Fibroblast of lung (primary cell): ENCODE measurements at regions not wholly inside any gene's neighbourhood (a gene's known extent, or its start where the extent isn't known, plus 50 kb on each side); places are given as distances from the start of the nearest gene placed in this dataset.

ENCODE experiments used
- EZH2 ChIP-seq: IDR thresholded peaks from 2 replicates; pipeline ENCODE4 v1.5.1; 2012; ENCODE audit warnings: low read length, control low read depth, mild to moderate bottlenecking; ENCODE audit errors: missing control alignments
- TF ChIP-seq, protein P1 (sequence below), 2 donors: IDR thresholded peaks in 1 of 2; conservative IDR thresholded peaks in 1 of 2; 1 replicate in 1 of 2; 2 replicates in 1 of 2; pipeline ENCODE4 v1.5.1; 2011 to 2012; ENCODE audit warnings: low read length in 2 of 2, control low read depth in 1 of 2, inconsistent platforms in 1 of 2, low read depth in 1 of 2, mild to moderate bottlenecking in 1 of 2

DNA sequence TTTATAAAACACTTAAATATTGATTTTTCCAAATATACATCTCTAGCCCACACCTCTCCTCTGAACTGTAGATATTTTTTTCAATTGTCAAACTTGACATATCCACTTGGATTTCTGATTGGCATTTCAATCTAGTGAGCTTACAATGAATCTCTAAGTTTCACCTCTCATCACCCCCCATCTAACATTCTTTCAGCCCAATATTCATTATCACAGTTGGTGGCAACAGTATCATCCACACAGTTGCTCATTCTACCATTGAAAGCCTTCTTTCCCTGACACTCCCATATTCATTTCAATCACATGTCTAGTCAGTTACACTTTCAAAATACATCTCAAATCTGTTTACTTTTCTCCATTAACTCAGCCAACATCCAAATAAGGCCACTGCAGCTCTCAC lies 385.2 kb downstream of the PCDH20 start:
- TF ChIP-seq, protein P1, sequence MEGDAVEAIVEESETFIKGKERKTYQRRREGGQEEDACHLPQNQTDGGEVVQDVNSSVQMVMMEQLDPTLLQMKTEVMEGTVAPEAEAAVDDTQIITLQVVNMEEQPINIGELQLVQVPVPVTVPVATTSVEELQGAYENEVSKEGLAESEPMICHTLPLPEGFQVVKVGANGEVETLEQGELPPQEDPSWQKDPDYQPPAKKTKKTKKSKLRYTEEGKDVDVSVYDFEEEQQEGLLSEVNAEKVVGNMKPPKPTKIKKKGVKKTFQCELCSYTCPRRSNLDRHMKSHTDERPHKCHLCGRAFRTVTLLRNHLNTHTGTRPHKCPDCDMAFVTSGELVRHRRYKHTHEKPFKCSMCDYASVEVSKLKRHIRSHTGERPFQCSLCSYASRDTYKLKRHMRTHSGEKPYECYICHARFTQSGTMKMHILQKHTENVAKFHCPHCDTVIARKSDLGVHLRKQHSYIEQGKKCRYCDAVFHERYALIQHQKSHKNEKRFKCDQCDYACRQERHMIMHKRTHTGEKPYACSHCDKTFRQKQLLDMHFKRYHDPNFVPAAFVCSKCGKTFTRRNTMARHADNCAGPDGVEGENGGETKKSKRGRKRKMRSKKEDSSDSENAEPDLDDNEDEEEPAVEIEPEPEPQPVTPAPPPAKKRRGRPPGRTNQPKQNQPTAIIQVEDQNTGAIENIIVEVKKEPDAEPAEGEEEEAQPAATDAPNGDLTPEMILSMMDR (conservative IDR thresholded peaks at IDR 0.05 in 1 of 2, IDR thresholded peaks at IDR 0.05 in 1 of 2; ENCODE audit: low read depth in 1 of 2, low read length in 2 of 2), result no peak
- no peak for TF ChIP-seq EZH2
